DMS114 treated with DMSO at 0.1 percent for 48 hours (cell line): ENCODE measurements at regions not wholly inside any gene's neighbourhood (a gene's known extent, or its start where the extent isn't known, plus 50 kb on each side); places are given as distances from the start of the nearest gene placed in this dataset.
"Not testable (repeated sequence)": the region's sequence is repeated elsewhere in the genome, so short reads cannot be mapped to it uniquely, and the experiment has no call there.

Experiments
- DNase-seq: peaks from one replicate; lab custom pipeline; 2025; ENCODE audit not compliant: unreplicated experiment; lab: John Stamatoyannopoulos, UW

GRCh38 chr1:30575066-30575465, 148.3 kb downstream of the MATN1 start:
- DNase-seq = no peak

DNA sequence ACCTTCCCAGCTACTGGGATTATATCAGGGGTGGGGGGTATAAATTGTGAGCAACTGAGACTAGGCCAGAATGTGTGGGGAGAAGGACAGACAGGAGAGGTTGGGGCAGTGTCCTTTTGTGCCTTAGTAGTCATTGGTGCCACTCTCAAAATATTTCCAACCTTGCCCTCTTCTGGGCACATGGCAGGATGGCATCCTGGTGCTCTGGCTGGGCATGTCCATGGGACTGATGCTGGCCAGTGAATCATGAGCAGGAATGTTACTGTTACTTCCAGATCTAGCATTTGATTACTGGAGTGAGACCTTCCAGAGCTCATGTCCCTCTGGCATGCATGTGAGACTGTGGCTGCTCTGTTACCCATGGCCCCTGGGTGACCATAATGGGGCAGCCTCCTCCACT, 151.2 kb downstream of the MATN1 start:
- no peak for DNase-seq

DNA sequence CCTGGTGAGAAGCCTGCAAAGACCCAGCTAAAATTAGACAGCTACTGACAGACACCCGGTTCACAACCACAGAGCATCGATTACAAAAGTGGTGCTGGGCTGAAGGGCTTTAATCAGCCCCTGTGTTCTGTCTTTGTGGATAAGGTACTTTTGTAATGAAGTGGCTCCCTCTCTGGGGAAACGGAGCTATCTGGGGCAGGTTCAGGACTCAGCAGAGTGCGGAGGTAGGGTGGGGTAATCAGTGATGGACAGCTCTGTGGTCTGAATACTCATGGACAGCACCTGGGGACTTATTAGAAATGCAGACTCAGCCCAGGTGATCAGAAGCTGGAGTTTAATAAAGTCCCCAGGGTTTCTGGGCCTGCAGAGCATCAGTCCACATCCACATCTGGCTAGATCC, 152.0 kb downstream of the MATN1 start:
- DNase-seq = no peak

GRCh38 chr1:30569384-30569783, 154.0 kb downstream of the MATN1 start:
- no peak for DNase-seq

GRCh38 chr1:30562559-30562958, 160.8 kb downstream of the MATN1 start:
- no peak for DNase-seq

- DNase-seq = no peak
Measured at GRCh38 chr1:30551603-30552002, 171.8 kb downstream of the MATN1 start.

GRCh38 chr1:30550365-30551220, 172.8 kb downstream of the MATN1 start:
- DNase-seq = no peak

DNA sequence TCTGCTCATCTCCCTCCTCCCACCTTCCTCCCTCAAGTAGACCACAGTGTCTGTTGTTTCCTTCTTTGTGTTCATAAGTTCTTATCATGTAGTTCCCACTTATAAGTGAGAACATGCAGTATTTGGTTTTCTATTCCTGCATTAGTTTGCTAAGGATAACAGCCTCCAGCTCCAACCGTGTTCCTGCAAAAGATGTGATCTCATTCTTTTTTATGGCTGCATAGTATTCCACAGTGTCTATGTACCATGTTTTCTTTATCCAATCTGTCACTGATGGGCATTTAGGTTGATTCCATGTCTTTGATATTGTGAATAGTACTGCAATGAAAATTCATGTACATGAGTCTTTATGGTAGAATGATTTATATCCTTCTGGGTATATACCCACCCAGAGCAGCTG, 173.5 kb downstream of the MATN1 start:
- not testable (repeated sequence) for DNase-seq

- DNase-seq = no peak
Measured at GRCh38 chr1:30548294-30548693, 175.1 kb downstream of the MATN1 start.

DNA sequence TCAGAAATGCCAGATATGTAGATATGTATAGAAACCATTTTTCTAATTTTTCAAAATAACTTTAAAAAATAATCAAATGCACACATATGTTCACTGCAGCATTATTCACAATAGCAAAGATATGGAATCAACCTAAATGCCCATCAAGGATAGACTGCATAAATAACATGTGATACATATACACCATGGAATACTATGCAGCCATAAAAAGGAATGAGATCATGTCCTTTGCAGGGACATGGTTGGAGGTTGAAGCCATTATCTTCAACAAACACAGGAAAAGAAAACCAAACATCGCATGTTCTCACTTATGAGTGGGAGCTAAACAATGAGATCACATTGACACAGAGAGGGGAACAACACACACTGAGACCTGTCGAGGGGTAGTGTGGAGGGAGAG, 176.1 kb downstream of the MATN1 start:
- DNase-seq = not testable (repeated sequence)

GRCh38 chr1:30545365-30545764, 178.0 kb downstream of the MATN1 start:
- DNase-seq = no peak

GRCh38 chr1:30541721-30542485, 181.5 kb downstream of the MATN1 start:
- no peak for DNase-seq

- DNase-seq = no peak
Measured at GRCh38 chr1:30540611-30541192, 182.7 kb downstream of the MATN1 start.

GRCh38 chr1:30539884-30540283, 183.5 kb downstream of the MATN1 start:
- DNase-seq = no peak

GRCh38 chr1:30538993-30539867, 184.2 kb downstream of the MATN1 start:
- no peak for DNase-seq

GRCh38 chr1:30538226-30538992, 185.0 kb downstream of the MATN1 start:
- DNase-seq = no peak

DNA sequence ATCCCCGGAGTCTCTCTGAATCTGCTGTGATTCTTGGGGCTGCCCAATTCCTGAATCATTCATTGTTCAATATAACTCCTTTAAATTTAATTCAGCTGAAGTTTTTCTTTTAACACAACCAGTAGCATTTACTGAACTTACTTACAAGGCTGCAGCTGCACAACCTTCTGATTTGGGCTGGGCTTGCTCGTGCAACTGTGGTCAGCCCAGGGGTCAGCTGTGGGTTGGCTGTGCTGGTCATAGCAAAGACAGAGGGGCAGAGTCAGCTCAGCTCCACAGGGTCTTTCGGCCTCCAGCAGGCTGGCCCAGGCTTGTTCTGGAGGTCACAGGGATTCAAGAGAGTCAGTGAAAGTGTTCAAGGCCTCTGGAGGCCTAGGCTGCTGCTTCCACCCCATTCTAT, 186.1 kb downstream of the MATN1 start:
- no peak for DNase-seq

GRCh38 chr1:30536530-30536929, 186.9 kb downstream of the MATN1 start:
- no peak for DNase-seq

DNA sequence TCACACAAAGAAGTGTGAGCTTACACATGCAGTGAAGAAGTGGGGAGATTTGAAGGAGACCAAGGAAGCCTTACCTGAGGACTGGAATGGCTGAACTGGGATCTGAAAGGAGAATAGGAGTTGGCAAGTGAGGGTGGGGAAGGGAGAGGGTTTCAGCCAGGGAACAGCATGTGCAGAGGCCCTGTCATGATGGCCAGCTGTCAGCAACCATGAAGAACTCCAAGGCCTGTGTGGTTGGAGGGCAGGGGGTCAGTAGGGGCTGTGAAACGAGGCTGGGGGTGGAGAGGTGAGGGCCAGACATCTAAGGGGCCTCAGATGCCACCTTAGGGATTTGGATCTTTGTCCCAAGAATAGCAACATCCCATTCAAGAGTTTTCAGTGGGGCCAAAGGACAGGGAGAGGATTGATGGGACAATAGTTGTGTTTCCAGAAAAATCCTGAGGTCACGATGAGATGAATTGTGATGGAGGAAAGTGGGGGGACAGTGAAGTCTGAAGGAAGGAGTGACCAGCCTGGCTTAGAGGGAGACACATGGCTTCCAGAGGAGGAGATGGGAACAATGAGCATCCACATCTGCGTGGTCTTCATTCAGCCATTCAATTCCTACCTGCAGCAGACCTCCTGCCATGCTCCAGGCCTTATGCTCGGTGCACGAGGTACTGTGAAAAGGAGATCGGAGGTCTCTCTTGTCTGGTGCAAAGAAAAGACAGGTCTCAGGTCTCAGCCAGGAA, 187.6 kb downstream of the MATN1 start:
- DNase-seq = no peak

DNA sequence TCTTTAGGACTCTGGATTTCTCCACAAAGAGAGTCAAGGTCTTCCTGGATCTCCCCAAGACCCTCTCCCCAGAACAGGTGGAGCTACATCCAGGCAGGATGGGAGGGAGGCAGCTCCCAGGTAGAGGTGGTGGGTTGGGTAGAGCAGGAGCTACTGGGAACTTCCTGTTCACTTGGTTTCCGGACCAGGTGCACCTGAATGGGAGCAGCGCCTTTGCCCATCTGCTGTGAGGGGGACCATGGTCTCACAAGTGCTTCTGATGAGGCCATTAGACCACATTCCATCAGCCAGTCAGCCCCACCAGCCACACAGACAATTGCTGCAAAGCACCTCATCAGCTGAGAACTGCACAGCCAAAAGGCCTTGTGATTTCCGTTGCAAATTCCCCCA, 188.8 kb downstream of the MATN1 start:
- no peak for DNase-seq
